ENCODE measurements at regions not wholly inside any gene's neighbourhood (a gene's known extent, or its start where the extent isn't known, plus 50 kb on each side); places are given as distances from the start of the nearest gene placed in this dataset.

DNA sequence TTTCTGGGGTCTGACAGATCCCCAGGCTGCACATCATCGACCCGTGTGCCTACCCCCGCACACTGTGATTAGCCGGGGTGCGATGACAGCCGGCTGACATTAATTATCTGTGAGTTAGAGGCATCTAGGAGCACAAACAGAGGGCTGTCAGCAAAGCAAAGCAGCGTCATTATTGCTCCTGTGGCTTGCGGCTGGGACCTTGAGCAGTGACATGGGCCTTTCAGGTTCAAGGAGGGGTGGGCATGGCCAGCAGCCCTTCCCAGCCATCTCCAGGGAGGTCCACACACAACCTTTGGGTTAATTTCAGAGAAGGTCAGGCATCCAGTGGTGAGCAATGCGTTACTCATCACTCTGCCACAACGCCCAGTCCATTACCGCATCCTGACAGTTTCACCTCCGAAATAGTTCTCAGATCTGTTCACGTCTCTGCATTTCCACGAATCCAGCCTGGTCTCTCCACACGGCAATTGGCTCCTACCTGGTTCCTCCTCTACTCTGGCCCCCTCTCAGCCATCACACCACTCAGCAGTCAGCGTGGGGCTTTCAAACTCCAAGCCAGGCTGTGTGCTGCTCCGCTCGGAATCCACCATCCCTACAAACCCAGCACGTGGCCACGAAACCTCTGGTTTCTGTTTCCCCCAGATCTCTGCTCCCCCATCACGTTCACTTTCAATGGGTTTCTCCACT is 249.7 kb upstream of the C16orf82 start:
- H3K4me3 ChIP-seq, result no peak overlapping the region
- H3K4me1 ChIP-seq, result no peaks in the 10 kb centered on the region
- no peak overlapping the region for H3K27ac ChIP-seq
- H3K27ac Mint-ChIP-seq, result no peak overlapping the region
- peaks cover 3% of the 10 kb centered on the region for H3K4me1 Mint-ChIP-seq
- H3K27me3 Mint-ChIP-seq (ENCODE audit: insufficient read depth, low read depth), result peaks cover 3% of the 10 kb centered on the region
- TF ChIP-seq, protein P1, sequence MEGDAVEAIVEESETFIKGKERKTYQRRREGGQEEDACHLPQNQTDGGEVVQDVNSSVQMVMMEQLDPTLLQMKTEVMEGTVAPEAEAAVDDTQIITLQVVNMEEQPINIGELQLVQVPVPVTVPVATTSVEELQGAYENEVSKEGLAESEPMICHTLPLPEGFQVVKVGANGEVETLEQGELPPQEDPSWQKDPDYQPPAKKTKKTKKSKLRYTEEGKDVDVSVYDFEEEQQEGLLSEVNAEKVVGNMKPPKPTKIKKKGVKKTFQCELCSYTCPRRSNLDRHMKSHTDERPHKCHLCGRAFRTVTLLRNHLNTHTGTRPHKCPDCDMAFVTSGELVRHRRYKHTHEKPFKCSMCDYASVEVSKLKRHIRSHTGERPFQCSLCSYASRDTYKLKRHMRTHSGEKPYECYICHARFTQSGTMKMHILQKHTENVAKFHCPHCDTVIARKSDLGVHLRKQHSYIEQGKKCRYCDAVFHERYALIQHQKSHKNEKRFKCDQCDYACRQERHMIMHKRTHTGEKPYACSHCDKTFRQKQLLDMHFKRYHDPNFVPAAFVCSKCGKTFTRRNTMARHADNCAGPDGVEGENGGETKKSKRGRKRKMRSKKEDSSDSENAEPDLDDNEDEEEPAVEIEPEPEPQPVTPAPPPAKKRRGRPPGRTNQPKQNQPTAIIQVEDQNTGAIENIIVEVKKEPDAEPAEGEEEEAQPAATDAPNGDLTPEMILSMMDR (IDR thresholded peaks at IDR 0.05), result no peak
- TF ChIP-seq EZH2phosphoT487 (IDR thresholded peaks at IDR 0.05) (no peak), EZH2 (IDR thresholded peaks at IDR 0.05) (no peak)
- H2AFZ ChIP-seq (replicated peaks), result no peak overlapping the region
- no peaks in the 10 kb centered on the region for H3K27me3 ChIP-seq
- H3K36me3 ChIP-seq, result no peaks in the 10 kb centered on the region
- H3K4me3 Mint-ChIP-seq, result no peak overlapping the region
- no peak for DNase-seq (ENCODE audit: low spot score)
- H3K9ac ChIP-seq, result no peak overlapping the region
- H4K20me1 ChIP-seq (ENCODE audit: low read depth), result no peaks in the 10 kb centered on the region
- H3K36me3 Mint-ChIP-seq, result no peaks in the 10 kb centered on the region
- no peak overlapping the region for H3K4me2 ChIP-seq
- H3K9me3 ChIP-seq (ENCODE audit: low read depth), result no peaks in the 10 kb centered on the region
- peaks cover 11% of the 10 kb centered on the region for H3F3A ChIP-seq (ENCODE audit: low read depth)
- no peaks in the 10 kb centered on the region for H3K79me2 ChIP-seq (ENCODE audit: low read depth)
- no peaks in the 10 kb centered on the region for H3K9me3 Mint-ChIP-seq

DNA sequence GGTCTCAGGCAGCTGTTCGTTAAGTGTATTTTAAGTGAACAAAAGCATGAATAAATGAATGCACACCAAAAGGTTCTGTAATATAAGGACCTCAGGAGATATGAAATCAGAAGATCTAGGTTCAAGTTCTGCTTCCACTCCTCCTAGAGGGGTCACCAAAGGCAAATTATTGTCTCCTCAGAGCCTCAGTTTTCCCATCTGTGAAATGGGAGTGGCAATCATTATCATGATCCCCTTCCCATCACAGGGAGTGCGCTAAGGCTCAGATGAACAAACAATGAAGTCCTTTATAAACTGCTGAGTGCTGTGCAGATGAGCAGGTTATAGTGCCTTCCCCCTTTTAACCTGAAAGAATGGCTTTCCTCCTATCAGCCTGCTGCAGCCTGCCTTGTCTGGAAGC is 248.3 kb upstream of the C16orf82 start:
- no peaks in the 10 kb centered on the region for H3K9me3 Mint-ChIP-seq
- H3K9me3 ChIP-seq (ENCODE audit: low read depth), result no peaks in the 10 kb centered on the region
- H2AFZ ChIP-seq (replicated peaks), result no peak overlapping the region
- H3F3A ChIP-seq (ENCODE audit: low read depth), result no peaks in the 10 kb centered on the region
- H3K27ac Mint-ChIP-seq, result no peak overlapping the region
- H3K4me1 ChIP-seq, result no peaks in the 10 kb centered on the region
- no peak overlapping the region for H3K9ac ChIP-seq
- H3K36me3 Mint-ChIP-seq, result no peaks in the 10 kb centered on the region
- no peak for DNase-seq (ENCODE audit: low spot score)
- no peaks in the 10 kb centered on the region for H3K27me3 ChIP-seq
- H3K79me2 ChIP-seq (ENCODE audit: low read depth), result no peaks in the 10 kb centered on the region
- no peak overlapping the region for H3K27ac ChIP-seq
- TF ChIP-seq EZH2phosphoT487 (IDR thresholded peaks at IDR 0.05) (no peak), EZH2 (IDR thresholded peaks at IDR 0.05) (no peak)
- TF ChIP-seq, protein P1 (IDR thresholded peaks at IDR 0.05), result no peak
- H3K4me3 Mint-ChIP-seq, result no peak overlapping the region
- H3K4me2 ChIP-seq, result no peak overlapping the region
- H3K4me3 ChIP-seq, result no peak overlapping the region
- no peaks in the 10 kb centered on the region for H3K36me3 ChIP-seq
- peaks cover 3% of the 10 kb centered on the region for H3K4me1 Mint-ChIP-seq
- H4K20me1 ChIP-seq (ENCODE audit: low read depth), result no peaks in the 10 kb centered on the region
- H3K27me3 Mint-ChIP-seq (ENCODE audit: insufficient read depth, low read depth), result peaks cover 3% of the 10 kb centered on the region

DNA sequence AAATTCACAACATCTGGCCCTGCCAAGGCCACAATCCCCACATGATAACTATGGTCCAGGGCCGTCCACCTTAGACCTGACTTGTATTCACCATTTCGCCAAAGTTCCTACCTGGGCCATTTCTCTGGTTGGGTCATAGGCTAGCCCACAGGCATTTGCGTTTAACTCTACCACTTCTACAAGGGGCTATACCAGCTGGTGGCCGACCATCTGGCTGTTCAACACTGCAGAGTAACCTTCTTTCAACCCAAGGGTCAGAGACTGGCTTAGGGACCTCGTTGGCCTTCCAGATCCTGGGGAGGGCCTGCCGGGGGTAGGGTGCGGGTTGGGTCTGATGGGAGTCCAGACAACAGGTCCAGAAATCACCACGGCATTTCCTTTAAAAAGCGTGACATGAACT is 242.3 kb upstream of the C16orf82 start:
- no peak for DNase-seq (ENCODE audit: low spot score)
- no peak overlapping the region for H3K27ac Mint-ChIP-seq
- H3K27me3 ChIP-seq, result no peaks in the 10 kb centered on the region

More for the DNA sequence above, 242.3 kb upstream of the C16orf82 start:
- Mint-ChIP-seq H3K4me3 (no peak overlapping the region), H3K9me3 (peaks cover 4% of the 10 kb centered on the region), H3K36me3 (no peaks in the 10 kb centered on the region), H3K4me1 (peaks cover 10% of the 10 kb centered on the region), H3K27me3 (ENCODE audit: insufficient read depth, low read depth) (peaks cover 9% of the 10 kb centered on the region)
- H4K20me1 ChIP-seq (ENCODE audit: low read depth), result no peaks in the 10 kb centered on the region
- H3K4me3 ChIP-seq, result no peak overlapping the region
- H2AFZ ChIP-seq (replicated peaks), result no peak overlapping the region
- no peak overlapping the region for H3K9ac ChIP-seq
- no peaks in the 10 kb centered on the region for H3K4me1 ChIP-seq
- H3K4me2 ChIP-seq, result no peak overlapping the region
- no peaks in the 10 kb centered on the region for H3F3A ChIP-seq (ENCODE audit: low read depth)
- H3K9me3 ChIP-seq (ENCODE audit: low read depth), result no peaks in the 10 kb centered on the region
- H3K79me2 ChIP-seq (ENCODE audit: low read depth), result no peaks in the 10 kb centered on the region
- TF ChIP-seq, protein P1 (IDR thresholded peaks at IDR 0.05), result no peak
- TF ChIP-seq EZH2phosphoT487 (IDR thresholded peaks at IDR 0.05) (no peak), EZH2 (IDR thresholded peaks at IDR 0.05) (no peak)
- no peak overlapping the region for H3K27ac ChIP-seq
- H3K36me3 ChIP-seq, result no peaks in the 10 kb centered on the region
